OCI-LY3 (cell line): ENCODE measurements at regions not wholly inside any gene's neighbourhood (a gene's known extent, or its start where the extent isn't known, plus 50 kb on each side); places are given as distances from the start of the nearest gene placed in this dataset.

Experiments used
- EZH2phosphoT487 ChIP-seq: fragments of 200-600 bp; shearing (Covaris generic); IDR thresholded peaks from 2 replicates; pipeline ENCODE4 v1.6.1; 2018; ENCODE audit warnings: antibody characterized with exemption, mixed run types, low read depth
- TF ChIP-seq, protein P1 (sequence below): fragments of 200-600, 300-600 bp; sonication (generic); IDR thresholded peaks from 2 replicates; pipeline ENCODE4 v1.5.1; 2014; ENCODE audit warnings: antibody characterized with exemption, low read length, low read depth

DNA sequence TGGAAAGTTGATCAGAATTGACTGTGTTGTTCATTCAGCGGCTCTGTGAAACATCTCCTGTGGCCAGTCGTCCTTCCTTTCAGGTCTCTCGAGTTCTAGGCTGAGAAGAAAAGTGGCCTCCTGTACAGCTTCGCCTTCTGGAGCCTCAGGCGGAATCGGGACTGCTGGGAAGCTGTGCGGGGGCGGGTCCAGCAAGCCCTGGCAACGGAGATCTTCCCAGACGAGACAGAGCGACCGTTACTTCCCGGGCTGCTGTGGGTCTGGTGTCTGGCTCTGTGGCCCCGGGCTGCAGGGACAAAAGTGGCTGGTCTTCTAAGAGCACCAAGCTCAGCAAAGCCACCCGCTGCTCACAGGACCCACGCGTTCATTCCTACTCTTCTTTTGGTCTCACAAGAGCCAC, 88.6 kb upstream of the CACNA2D3 start:
- TF ChIP-seq, protein P1, sequence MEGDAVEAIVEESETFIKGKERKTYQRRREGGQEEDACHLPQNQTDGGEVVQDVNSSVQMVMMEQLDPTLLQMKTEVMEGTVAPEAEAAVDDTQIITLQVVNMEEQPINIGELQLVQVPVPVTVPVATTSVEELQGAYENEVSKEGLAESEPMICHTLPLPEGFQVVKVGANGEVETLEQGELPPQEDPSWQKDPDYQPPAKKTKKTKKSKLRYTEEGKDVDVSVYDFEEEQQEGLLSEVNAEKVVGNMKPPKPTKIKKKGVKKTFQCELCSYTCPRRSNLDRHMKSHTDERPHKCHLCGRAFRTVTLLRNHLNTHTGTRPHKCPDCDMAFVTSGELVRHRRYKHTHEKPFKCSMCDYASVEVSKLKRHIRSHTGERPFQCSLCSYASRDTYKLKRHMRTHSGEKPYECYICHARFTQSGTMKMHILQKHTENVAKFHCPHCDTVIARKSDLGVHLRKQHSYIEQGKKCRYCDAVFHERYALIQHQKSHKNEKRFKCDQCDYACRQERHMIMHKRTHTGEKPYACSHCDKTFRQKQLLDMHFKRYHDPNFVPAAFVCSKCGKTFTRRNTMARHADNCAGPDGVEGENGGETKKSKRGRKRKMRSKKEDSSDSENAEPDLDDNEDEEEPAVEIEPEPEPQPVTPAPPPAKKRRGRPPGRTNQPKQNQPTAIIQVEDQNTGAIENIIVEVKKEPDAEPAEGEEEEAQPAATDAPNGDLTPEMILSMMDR = no peak
- no peak for TF ChIP-seq EZH2phosphoT487
